ENCODE measurements at regions not wholly inside any gene's neighbourhood (a gene's known extent, or its start where the extent isn't known, plus 50 kb on each side); places are given as distances from the start of the nearest gene placed in this dataset.

GRCh38 chr5:173429489-173430150 lies 101.4 kb upstream of the STC2 start:
- no peak for TF ChIP-seq GLI4 (tag by site-specific recombination; IDR thresholded peaks at IDR 0.05)
- TF ChIP-seq ZNF354C (tag by site-specific recombination; IDR thresholded peaks at IDR 0.05; ENCODE audit: borderline replicate concordance, low read depth), result no peak
- no peak for TF ChIP-seq ZNF555 (tag by site-specific recombination; conservative IDR thresholded peaks at IDR 0.05)
- no peak for TF ChIP-seq ZBTB7A (tag by site-specific recombination; IDR thresholded peaks at IDR 0.05; ENCODE audit: low read depth)
